WTC11 (cell line): ENCODE measurements at regions not wholly inside any gene's neighbourhood (a gene's known extent, or its start where the extent isn't known, plus 50 kb on each side); places are given as distances from the start of the nearest gene placed in this dataset.

Source experiments
- IRF2 ChIP-seq: sonication (generic); formaldehyde crosslinking; IDR thresholded peaks from 2 replicates; pipeline ENCODE4 v1.8.0; 2022; ENCODE audit warnings: low read depth, missing genetic modification reagents, borderline replicate concordance
- KAT7 ChIP-seq: sonication (generic); formaldehyde crosslinking; IDR thresholded peaks from 2 replicates; pipeline ENCODE4 v1.8.1; 2023; ENCODE audit warnings: missing genetic modification reagents, mild to moderate bottlenecking, borderline replicate concordance
- MXD4 ChIP-seq: fragments of 250-450 bp; sonication (Bioruptor Pico); IDR thresholded peaks from 2 replicates; pipeline ENCODE4 v1.8.0; 2021; ENCODE audit warnings: mild to moderate bottlenecking, moderate library complexity, borderline replicate concordance
- TP53 ChIP-seq: sonication (generic); formaldehyde crosslinking; IDR thresholded peaks from 2 replicates; pipeline ENCODE4 v1.8.1; 2023; ENCODE audit warnings: mild to moderate bottlenecking, missing genetic modification reagents
- TF ChIP-seq, protein P1 (sequence below): fragments of 200-600 bp; IDR thresholded peaks from 2 replicates; pipeline ENCODE4 v1.8.0; 2022; ENCODE audit warnings: antibody characterized with exemption
- TF ChIP-seq, protein P2 (sequence below): sonication (generic); formaldehyde crosslinking; IDR thresholded peaks from 2 replicates; pipeline ENCODE4 v1.8.0; 2022; ENCODE audit warnings: mild to moderate bottlenecking, missing genetic modification reagents
- TF ChIP-seq, protein P3 (sequence below): sonication (generic); formaldehyde crosslinking; IDR thresholded peaks from 2 replicates; pipeline ENCODE4 v1.8.0; 2023; ENCODE audit warnings: missing genetic modification reagents
- TF ChIP-seq, protein P4 (sequence below): sonication (generic); formaldehyde crosslinking; IDR thresholded peaks from 2 replicates; pipeline ENCODE4 v1.8.1; 2023; ENCODE audit warnings: mild to moderate bottlenecking, missing genetic modification reagents, borderline replicate concordance

DNA sequence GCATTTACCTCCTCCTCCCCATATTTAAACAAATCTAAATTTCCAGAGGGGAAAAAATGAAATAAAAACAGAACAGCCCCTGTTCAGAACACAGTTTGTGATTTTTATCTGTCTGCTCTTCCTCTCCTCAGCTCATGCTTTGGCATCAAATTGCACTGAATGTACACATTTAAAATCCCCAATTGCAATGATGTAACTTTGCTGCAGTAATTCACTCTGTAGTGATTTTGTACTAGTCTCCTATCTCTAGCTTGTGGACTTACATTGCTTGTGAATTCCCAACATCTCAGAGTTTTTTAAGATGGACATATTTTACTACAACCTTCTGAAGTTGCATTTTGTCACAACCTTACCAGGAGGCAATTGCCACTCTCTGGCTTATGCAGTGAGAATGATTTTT, 81.6 kb upstream of the ROBO2 start:
- TF ChIP-seq, protein P1, sequence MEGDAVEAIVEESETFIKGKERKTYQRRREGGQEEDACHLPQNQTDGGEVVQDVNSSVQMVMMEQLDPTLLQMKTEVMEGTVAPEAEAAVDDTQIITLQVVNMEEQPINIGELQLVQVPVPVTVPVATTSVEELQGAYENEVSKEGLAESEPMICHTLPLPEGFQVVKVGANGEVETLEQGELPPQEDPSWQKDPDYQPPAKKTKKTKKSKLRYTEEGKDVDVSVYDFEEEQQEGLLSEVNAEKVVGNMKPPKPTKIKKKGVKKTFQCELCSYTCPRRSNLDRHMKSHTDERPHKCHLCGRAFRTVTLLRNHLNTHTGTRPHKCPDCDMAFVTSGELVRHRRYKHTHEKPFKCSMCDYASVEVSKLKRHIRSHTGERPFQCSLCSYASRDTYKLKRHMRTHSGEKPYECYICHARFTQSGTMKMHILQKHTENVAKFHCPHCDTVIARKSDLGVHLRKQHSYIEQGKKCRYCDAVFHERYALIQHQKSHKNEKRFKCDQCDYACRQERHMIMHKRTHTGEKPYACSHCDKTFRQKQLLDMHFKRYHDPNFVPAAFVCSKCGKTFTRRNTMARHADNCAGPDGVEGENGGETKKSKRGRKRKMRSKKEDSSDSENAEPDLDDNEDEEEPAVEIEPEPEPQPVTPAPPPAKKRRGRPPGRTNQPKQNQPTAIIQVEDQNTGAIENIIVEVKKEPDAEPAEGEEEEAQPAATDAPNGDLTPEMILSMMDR, result no peak
- TF ChIP-seq, protein P2, sequence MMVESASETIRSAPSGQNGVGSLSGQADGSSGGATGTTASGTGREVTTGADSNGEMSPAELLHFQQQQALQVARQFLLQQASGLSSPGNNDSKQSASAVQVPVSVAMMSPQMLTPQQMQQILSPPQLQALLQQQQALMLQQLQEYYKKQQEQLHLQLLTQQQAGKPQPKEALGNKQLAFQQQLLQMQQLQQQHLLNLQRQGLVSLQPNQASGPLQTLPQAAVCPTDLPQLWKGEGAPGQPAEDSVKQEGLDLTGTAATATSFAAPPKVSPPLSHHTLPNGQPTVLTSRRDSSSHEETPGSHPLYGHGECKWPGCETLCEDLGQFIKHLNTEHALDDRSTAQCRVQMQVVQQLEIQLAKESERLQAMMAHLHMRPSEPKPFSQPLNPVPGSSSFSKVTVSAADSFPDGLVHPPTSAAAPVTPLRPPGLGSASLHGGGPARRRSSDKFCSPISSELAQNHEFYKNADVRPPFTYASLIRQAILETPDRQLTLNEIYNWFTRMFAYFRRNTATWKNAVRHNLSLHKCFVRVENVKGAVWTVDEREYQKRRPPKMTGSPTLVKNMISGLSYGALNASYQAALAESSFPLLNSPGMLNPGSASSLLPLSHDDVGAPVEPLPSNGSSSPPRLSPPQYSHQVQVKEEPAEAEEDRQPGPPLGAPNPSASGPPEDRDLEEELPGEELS (CRISPR knock-in tag), result no peak
- TF ChIP-seq, protein P3, sequence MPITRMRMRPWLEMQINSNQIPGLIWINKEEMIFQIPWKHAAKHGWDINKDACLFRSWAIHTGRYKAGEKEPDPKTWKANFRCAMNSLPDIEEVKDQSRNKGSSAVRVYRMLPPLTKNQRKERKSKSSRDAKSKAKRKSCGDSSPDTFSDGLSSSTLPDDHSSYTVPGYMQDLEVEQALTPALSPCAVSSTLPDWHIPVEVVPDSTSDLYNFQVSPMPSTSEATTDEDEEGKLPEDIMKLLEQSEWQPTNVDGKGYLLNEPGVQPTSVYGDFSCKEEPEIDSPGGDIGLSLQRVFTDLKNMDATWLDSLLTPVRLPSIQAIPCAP (CRISPR knock-in tag), result no peak
- TF ChIP-seq MXD4, result no peak
- no peak for TF ChIP-seq KAT7
- TF ChIP-seq, protein P4, sequence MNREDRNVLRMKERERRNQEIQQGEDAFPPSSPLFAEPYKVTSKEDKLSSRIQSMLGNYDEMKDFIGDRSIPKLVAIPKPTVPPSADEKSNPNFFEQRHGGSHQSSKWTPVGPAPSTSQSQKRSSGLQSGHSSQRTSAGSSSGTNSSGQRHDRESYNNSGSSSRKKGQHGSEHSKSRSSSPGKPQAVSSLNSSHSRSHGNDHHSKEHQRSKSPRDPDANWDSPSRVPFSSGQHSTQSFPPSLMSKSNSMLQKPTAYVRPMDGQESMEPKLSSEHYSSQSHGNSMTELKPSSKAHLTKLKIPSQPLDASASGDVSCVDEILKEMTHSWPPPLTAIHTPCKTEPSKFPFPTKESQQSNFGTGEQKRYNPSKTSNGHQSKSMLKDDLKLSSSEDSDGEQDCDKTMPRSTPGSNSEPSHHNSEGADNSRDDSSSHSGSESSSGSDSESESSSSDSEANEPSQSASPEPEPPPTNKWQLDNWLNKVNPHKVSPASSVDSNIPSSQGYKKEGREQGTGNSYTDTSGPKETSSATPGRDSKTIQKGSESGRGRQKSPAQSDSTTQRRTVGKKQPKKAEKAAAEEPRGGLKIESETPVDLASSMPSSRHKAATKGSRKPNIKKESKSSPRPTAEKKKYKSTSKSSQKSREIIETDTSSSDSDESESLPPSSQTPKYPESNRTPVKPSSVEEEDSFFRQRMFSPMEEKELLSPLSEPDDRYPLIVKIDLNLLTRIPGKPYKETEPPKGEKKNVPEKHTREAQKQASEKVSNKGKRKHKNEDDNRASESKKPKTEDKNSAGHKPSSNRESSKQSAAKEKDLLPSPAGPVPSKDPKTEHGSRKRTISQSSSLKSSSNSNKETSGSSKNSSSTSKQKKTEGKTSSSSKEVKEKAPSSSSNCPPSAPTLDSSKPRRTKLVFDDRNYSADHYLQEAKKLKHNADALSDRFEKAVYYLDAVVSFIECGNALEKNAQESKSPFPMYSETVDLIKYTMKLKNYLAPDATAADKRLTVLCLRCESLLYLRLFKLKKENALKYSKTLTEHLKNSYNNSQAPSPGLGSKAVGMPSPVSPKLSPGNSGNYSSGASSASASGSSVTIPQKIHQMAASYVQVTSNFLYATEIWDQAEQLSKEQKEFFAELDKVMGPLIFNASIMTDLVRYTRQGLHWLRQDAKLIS, result no peak
- TF ChIP-seq TP53 (CRISPR knock-in tag), result no peak
- TF ChIP-seq IRF2 (CRISPR knock-in tag), result no peak
